Heart right ventricle (tissue), 16 donors: ENCODE measurements at regions not wholly inside any gene's neighbourhood (a gene's known extent, or its start where the extent isn't known, plus 50 kb on each side); places are given as distances from the start of the nearest gene placed in this dataset.

Experiments
- ATAC-seq, 8 donors: fragments of 200-7000 bp; cut with Tn5 transposase; one replicate each; pipeline ENCODE4 v1.9.1; 2020; ENCODE audit warnings: mild to moderate bottlenecking in 8 of 8, moderate library complexity in 8 of 8, moderate number of reproducible peaks in 1 of 8
- DNase-seq, 2 donors: peaks; one replicate each; pipeline ENCODE4 v3.0.0-alpha.2; 2020
- H3K27ac ChIP-seq, 10 donors: fragments of 200-600 bp; sonication (generic) in 2 of 10; one replicate each; pipeline versions ENCODE4 v1.5.0 to v1.8.0; 2020 to 2022; ENCODE audit warnings: mild to moderate bottlenecking in 3 of 10
- H3K27me3 ChIP-seq, 7 donors: fragments of 200-600 bp; one replicate each; pipeline ENCODE4 v1.8.0; 2021 to 2022; ENCODE audit warnings: mild to moderate bottlenecking in 2 of 7
- H3K36me3 ChIP-seq, 9 donors: fragments of 200-600 bp; sonication (generic) in 1 of 9; one replicate each; pipeline versions ENCODE4 v1.5.0 to v1.8.0; 2020 to 2022; ENCODE audit warnings: mild to moderate bottlenecking in 2 of 9
- H3K4me1 ChIP-seq, 9 donors: fragments of 200-600 bp; sonication (generic) in 1 of 9; one replicate each; pipeline versions ENCODE4 v1.5.0 to v1.8.0; 2020 to 2022; ENCODE audit warnings: mild to moderate bottlenecking in 4 of 9
- H3K4me3 ChIP-seq, 10 donors: fragments of 200-600 bp; sonication (generic) in 2 of 10; one replicate each; pipeline versions ENCODE4 v1.5.0 to v1.8.0; 2020 to 2022; ENCODE audit warnings: mild to moderate bottlenecking in 7 of 10, moderate library complexity in 2 of 10
- H3K9me3 ChIP-seq, 11 donors: fragments of 200-600 bp in 10 of 11; sonication (generic) in 2 of 11; one replicate each; pipeline versions ENCODE4 v1.5.0 to v1.8.0; 2013 to 2022; ENCODE audit warnings: mild to moderate bottlenecking in 2 of 11, control low read depth in 1 of 11, moderate library complexity in 1 of 11
- WGBS, 2 donors: extraction: QIAGEN DNeasy Blood & Tissue Kit; methylation state at CpG; one replicate each; pipeline ENCODE4 v1.1.7; 2013; ENCODE audit warnings: inconsistent platforms in 1 of 2; 5-methylcytosine and 5-hydroxymethylcytosine counted together
- intact Hi-C, 10 donors: fragments of 100-400 bp; cut with DNase I; formaldehyde crosslinking; loops; one replicate each; pipeline versions ENCODE4 v1.11.1 to v1.14.2; 2022
- TF ChIP-seq, protein P1 (sequence below), 9 donors: fragments of 200-600 bp; sonication (generic) in 2 of 9; IDR thresholded peaks; one replicate each; pipeline versions ENCODE4 v1.5.0 to v1.8.0; 2021 to 2022; ENCODE audit warnings: antibody characterized with exemption in 9 of 9, mild to moderate bottlenecking in 5 of 9, moderate library complexity in 1 of 9
- donor health status: Arrhythmogenic right ventricular cardiomyopathy.
- donor health status: ischemic (EF 13 %, LVEDD 7.1; RV severe dilation, severe dysfunction).
- donor health status: healthy with polysubstance abuse.
- donor health status: DM: no; HTN: yes; CAD: no.
- donor health status: DM: no; HTN: no; CAD: no.
- donor health status: ischemic (EF 25% LVEDD 6.9; RV normal size, moderate dysfunction).
- donor health status: ischemic (EF 25% LVEDD 5.7; RV mildly dilated, moderate dysfunction).
- donor health status: healthy.
- donor health status: DM: yes; HTN: yes; CAD: no.
- donor health status: Ischemic cardiomyopathy.
- donor health status: ischemic (EF 35%, LVEDD 5.7; RV mildly dilated, moderate dysfunction).
- donor health status: nonischemic (EF 11% LVEDD 7.7; RV severe dilation, severe dysfunction).
- donor health status: DM: yes; HTN: yes; CAD: no.
- donor health status: PGD.
- donor health status: ischemic (EF 29% LVEDD 5.4; RV normal size, mild dysfunction).
- donor health status: nonischemic (EF 23%, LVEDD 6.1; RV moderate dilation, normal function).

- H3K4me3 ChIP-seq, result no peak overlapping the region
- 77 to 80% methylated on average over 3 of the region's 3 CpGs for WGBS, 2 donors
- no peaks in the 10 kb centered on the region for H3K27me3 ChIP-seq
- H3K36me3 ChIP-seq, result no peaks in the 10 kb centered on the region
- H3K4me1 ChIP-seq, result no peaks in the 10 kb centered on the region
- H3K9me3 ChIP-seq, result no peaks in the 10 kb centered on the region
- ATAC-seq (no peak), DNase-seq (no peak)
- TF ChIP-seq, protein P1, sequence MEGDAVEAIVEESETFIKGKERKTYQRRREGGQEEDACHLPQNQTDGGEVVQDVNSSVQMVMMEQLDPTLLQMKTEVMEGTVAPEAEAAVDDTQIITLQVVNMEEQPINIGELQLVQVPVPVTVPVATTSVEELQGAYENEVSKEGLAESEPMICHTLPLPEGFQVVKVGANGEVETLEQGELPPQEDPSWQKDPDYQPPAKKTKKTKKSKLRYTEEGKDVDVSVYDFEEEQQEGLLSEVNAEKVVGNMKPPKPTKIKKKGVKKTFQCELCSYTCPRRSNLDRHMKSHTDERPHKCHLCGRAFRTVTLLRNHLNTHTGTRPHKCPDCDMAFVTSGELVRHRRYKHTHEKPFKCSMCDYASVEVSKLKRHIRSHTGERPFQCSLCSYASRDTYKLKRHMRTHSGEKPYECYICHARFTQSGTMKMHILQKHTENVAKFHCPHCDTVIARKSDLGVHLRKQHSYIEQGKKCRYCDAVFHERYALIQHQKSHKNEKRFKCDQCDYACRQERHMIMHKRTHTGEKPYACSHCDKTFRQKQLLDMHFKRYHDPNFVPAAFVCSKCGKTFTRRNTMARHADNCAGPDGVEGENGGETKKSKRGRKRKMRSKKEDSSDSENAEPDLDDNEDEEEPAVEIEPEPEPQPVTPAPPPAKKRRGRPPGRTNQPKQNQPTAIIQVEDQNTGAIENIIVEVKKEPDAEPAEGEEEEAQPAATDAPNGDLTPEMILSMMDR (IDR thresholded peaks at IDR 0.05), result no peak
- intact Hi-C loops, result no loop called here
- H3K27ac ChIP-seq, result no peak overlapping the region
Observed at GRCh38 chr1:90396917-90397316, 320.2 kb downstream of the BARHL2 start.

- DNase-seq (no peak), ATAC-seq (no peak)
- no peaks in the 10 kb centered on the region for H3K36me3 ChIP-seq
- TF ChIP-seq, protein P1 (IDR thresholded peaks at IDR 0.05), result no peak
- H3K9me3 ChIP-seq, result no peaks in the 10 kb centered on the region
- H3K27ac ChIP-seq, result no peak overlapping the region
- H3K4me1 ChIP-seq, result no peaks in the 10 kb centered on the region
- H3K27me3 ChIP-seq, result no peaks in the 10 kb centered on the region
- 88 to 94% methylated on average over 2 of the region's 2 CpGs for WGBS, 2 donors
- intact Hi-C loops, result no loop called here
- no peak overlapping the region for H3K4me3 ChIP-seq
Observed at GRCh38 chr1:90394247-90394646, 322.9 kb downstream of the BARHL2 start.

DNA sequence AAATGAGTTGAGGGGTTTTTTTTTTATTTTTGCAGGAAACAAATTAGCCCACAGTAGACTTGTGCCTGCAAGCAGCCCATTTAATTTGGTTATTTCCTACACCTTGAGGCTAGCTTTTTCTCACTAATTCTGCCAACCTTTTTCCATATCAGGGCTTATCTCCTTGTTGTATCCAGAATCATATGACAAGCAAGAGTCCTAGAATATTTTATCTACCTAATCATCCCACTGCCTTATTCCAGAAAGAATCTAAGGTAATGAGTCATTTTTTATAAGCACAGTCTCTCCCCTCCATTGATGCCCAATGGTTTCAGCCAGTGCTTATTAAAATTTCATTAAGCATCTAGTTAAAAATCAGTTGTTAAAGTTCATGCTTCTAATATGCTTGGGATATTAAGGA is 324.1 kb downstream of the BARHL2 start:
- DNase-seq (no peak), ATAC-seq (no peak)
- H3K27me3 ChIP-seq, result no peaks in the 10 kb centered on the region
- H3K4me3 ChIP-seq, result no peak overlapping the region
- no peaks in the 10 kb centered on the region for H3K9me3 ChIP-seq
- intact Hi-C loops, result no loop called here
- H3K4me1 ChIP-seq, result peaks cover 0 to 4% (median 0%) of the 10 kb centered on the region in 9 donors
- TF ChIP-seq, protein P1 (IDR thresholded peaks at IDR 0.05), result no peak
- no peaks in the 10 kb centered on the region for H3K36me3 ChIP-seq
- H3K27ac ChIP-seq, result no peak overlapping the region

DNA sequence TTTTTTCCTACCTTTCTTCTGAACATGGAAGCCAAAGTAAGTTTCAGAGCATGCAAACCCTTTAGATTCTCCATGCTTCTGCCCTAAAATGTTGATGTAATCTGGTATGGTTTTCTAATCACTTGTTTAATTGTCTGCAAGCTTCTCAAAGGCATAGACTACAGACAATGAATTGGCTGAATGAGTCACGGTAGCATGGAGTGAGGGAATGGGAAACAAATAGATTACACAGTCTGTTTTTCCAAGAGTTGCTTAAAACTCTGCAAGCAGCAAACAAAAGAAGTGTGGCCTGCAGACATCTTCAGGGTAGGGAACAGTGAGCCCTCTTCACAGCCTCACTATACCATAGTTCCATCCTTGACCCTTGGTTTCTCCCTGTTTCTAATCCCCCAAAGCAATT is 326.0 kb downstream of the BARHL2 start:
- no peak for ATAC-seq

More for the DNA sequence above, 326.0 kb downstream of the BARHL2 start:
- TF ChIP-seq, protein P1 (IDR thresholded peaks at IDR 0.05), result no peak
- Histone ChIP-seq H3K9me3 (no peaks in the 10 kb centered on the region), H3K27ac (no peak overlapping the region), H3K27me3 (no peaks in the 10 kb centered on the region), H3K4me3 (no peak overlapping the region), H3K36me3 (no peaks in the 10 kb centered on the region), H3K4me1 (peaks cover 0 to 21% (median 7%) of the 10 kb centered on the region in 9 donors)
- DNase-seq, result no peak
- 63 to 74% methylated on average over 1 of the region's 1 CpG for WGBS, 2 donors
- intact Hi-C loops, result no loop called here
